Adrenal gland (tissue), 5 donors: ENCODE measurements at regions not wholly inside any gene's neighbourhood (a gene's known extent, or its start where the extent isn't known, plus 50 kb on each side); places are given as distances from the start of the nearest gene placed in this dataset.

ENCODE experiments used
- POLR2A ChIP-seq, 2 donors: fragments of 450-650 bp; IDR thresholded peaks; one replicate each; pipeline ENCODE4 v1.6.1; 2017; ENCODE audit warnings: antibody characterized with exemption in 2 of 2, mild to moderate bottlenecking in 2 of 2, moderate library complexity in 1 of 2
- TF ChIP-seq, protein P1 (sequence below), 6 experiments: fragments of 450-650 bp in 4 of 6; fragments of 200-600 bp in 2 of 6; sonication (generic) in 1 of 6; IDR thresholded peaks; 1 replicate in 5 of 6; 2 replicates in 1 of 6; pipeline versions ENCODE4 v1.5.1 to v1.8.0; 2016 to 2021; ENCODE audit warnings: antibody characterized with exemption in 6 of 6, mild to moderate bottlenecking in 2 of 6, moderate library complexity in 1 of 6
- donor health status: DM: no; HTN: no; CAD: no.

DNA sequence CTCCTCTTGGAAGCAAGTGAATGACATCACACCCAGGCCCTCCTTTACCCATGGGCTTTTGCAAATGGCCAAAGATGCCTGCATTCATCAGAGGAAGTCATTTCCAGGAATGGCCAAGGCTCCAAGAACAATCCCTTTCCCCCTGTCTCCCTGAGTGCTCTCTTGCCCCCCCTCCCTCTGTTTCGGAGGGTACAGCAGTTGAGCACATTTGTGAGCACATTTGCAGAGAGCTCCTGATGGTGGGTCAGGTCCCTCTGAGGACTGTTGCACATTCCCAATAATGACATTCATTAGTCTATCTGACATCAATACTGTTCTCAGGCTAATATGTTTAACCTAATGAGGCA is 113.4 kb downstream of the MATN1 start:
- TF ChIP-seq, protein P1, sequence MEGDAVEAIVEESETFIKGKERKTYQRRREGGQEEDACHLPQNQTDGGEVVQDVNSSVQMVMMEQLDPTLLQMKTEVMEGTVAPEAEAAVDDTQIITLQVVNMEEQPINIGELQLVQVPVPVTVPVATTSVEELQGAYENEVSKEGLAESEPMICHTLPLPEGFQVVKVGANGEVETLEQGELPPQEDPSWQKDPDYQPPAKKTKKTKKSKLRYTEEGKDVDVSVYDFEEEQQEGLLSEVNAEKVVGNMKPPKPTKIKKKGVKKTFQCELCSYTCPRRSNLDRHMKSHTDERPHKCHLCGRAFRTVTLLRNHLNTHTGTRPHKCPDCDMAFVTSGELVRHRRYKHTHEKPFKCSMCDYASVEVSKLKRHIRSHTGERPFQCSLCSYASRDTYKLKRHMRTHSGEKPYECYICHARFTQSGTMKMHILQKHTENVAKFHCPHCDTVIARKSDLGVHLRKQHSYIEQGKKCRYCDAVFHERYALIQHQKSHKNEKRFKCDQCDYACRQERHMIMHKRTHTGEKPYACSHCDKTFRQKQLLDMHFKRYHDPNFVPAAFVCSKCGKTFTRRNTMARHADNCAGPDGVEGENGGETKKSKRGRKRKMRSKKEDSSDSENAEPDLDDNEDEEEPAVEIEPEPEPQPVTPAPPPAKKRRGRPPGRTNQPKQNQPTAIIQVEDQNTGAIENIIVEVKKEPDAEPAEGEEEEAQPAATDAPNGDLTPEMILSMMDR (IDR thresholded peaks at IDR 0.05): no peak
- TF ChIP-seq POLR2A (IDR thresholded peaks at IDR 0.05): no peak
